H9 (cell line): ENCODE measurements at regions not wholly inside any gene's neighbourhood (a gene's known extent, or its start where the extent isn't known, plus 50 kb on each side); places are given as distances from the start of the nearest gene placed in this dataset.

ENCODE experiments used
- DNase-seq: peaks from one replicate; pipeline ENCODE4 v3.0.0-alpha.2; 2017
- H2AFZ ChIP-seq: one replicate; pipeline ENCODE4 v1.6.1; 2013; ENCODE audit warnings: mild to moderate bottlenecking, low read length, control low read depth, moderate library complexity
- H2AK5ac ChIP-seq: 2 replicates; pipeline ENCODE4 v1.6.1; 2013; ENCODE audit warnings: low read length, control low read depth, mixed read lengths; ENCODE audit not compliant: insufficient read length
- H2BK120ac ChIP-seq: one replicate; pipeline ENCODE4 v1.6.1; 2013; ENCODE audit warnings: low read depth, mild to moderate bottlenecking, low read length, control low read depth, inconsistent platforms; ENCODE audit not compliant: poor library complexity, severe bottlenecking
- H2BK12ac ChIP-seq: 2 replicates; pipeline ENCODE4 v1.6.1; 2013; ENCODE audit warnings: low read length, control low read depth, mixed read lengths, low read depth; ENCODE audit not compliant: insufficient read length
- H2BK15ac ChIP-seq: 2 replicates; pipeline ENCODE4 v1.6.1; 2013; ENCODE audit warnings: low read depth, low read length, control low read depth
- H2BK20ac ChIP-seq: one replicate; pipeline ENCODE4 v1.6.1; 2013; ENCODE audit warnings: low read depth, mild to moderate bottlenecking, low read length, control low read depth, inconsistent platforms; ENCODE audit not compliant: poor library complexity, severe bottlenecking
- H2BK5ac ChIP-seq: 2 replicates; pipeline ENCODE4 v1.6.1; 2013; ENCODE audit warnings: low read length, control low read depth, mixed read lengths; ENCODE audit not compliant: insufficient read length
- H3K14ac ChIP-seq: 2 replicates; pipeline ENCODE4 v1.6.1; 2013; ENCODE audit warnings: low read length, control low read depth; ENCODE audit not compliant: insufficient read depth
- H3K18ac ChIP-seq: 2 replicates; pipeline ENCODE4 v1.6.1; 2013; ENCODE audit warnings: low read depth, mild to moderate bottlenecking, mixed read lengths, low read length, control low read depth; ENCODE audit not compliant: insufficient read length
- H3K23ac ChIP-seq: 2 replicates; pipeline ENCODE4 v1.6.1; 2013; ENCODE audit warnings: low read length, control low read depth, mixed read lengths, low read depth; ENCODE audit not compliant: insufficient read length
- H3K23me2 ChIP-seq: 2 replicates; pipeline ENCODE4 v1.6.1; 2013; ENCODE audit warnings: low read depth, mild to moderate bottlenecking, mixed read lengths, low read length, control low read depth; ENCODE audit not compliant: insufficient read length, poor library complexity, severe bottlenecking
- H3K27ac ChIP-seq: 2 replicates; pipeline ENCODE4 v1.5.1; 2013; ENCODE audit warnings: low read length, control low read depth, mixed read lengths, low read depth; ENCODE audit not compliant: insufficient read length
- H3K27me3 ChIP-seq: 2 replicates; pipeline ENCODE4 v1.6.1; 2013; ENCODE audit warnings: low read length, control low read depth, inconsistent platforms; ENCODE audit not compliant: insufficient read depth
- H3K4ac ChIP-seq: 2 replicates; pipeline ENCODE4 v1.6.1; 2013; ENCODE audit warnings: low read depth, mild to moderate bottlenecking, control low read depth, inconsistent platforms, low read length, moderate library complexity
- H3K4me1 ChIP-seq: 2 replicates; pipeline ENCODE4 v1.6.1; 2013; ENCODE audit warnings: low read length, control low read depth, inconsistent platforms; ENCODE audit not compliant: insufficient read depth
- H3K4me2 ChIP-seq: 2 replicates; pipeline ENCODE4 v1.6.1; 2013; ENCODE audit warnings: low read length, control low read depth, mixed read lengths; ENCODE audit not compliant: insufficient read length, insufficient read depth
- H3K56ac ChIP-seq: 2 replicates; pipeline ENCODE4 v1.6.1; 2013; ENCODE audit warnings: low read depth, mild to moderate bottlenecking, mixed read lengths, low read length, control low read depth; ENCODE audit not compliant: insufficient read length
- H3K79me1 ChIP-seq: 2 replicates; pipeline ENCODE4 v1.6.1; 2013; ENCODE audit warnings: low read depth, mild to moderate bottlenecking, moderate library complexity, low read length, control low read depth, inconsistent platforms; ENCODE audit not compliant: insufficient read depth, poor library complexity, severe bottlenecking
- H3K79me2 ChIP-seq: 2 replicates; pipeline ENCODE4 v1.6.1; 2013; ENCODE audit warnings: low read length, control low read depth, inconsistent platforms; ENCODE audit not compliant: insufficient read depth
- H3K9ac ChIP-seq: 2 replicates; pipeline ENCODE4 v1.6.1; 2013; ENCODE audit warnings: low read length, control low read depth, mixed read lengths; ENCODE audit not compliant: insufficient read length; ENCODE audit errors: extremely low read depth
- H3K9me3 ChIP-seq: one replicate; pipeline ENCODE4 v1.6.1; 2013; ENCODE audit warnings: low read depth, low read length, inconsistent platforms; ENCODE audit not compliant: control insufficient read depth
- H3T11ph ChIP-seq: one replicate; pipeline ENCODE4 v1.6.1; 2013; ENCODE audit warnings: mild to moderate bottlenecking, low read length, control low read depth, inconsistent platforms
- H4K20me1 ChIP-seq: one replicate; pipeline ENCODE4 v1.6.1; 2013; ENCODE audit not compliant: control insufficient read depth, insufficient read length, insufficient read depth
- H4K5ac ChIP-seq: 2 replicates; pipeline ENCODE4 v1.6.1; 2013; ENCODE audit warnings: low read depth, mild to moderate bottlenecking, mixed read lengths, low read length, control low read depth; ENCODE audit not compliant: insufficient read length
- H4K8ac ChIP-seq: replicated peaks from 2 replicates; pipeline ENCODE4 v1.6.1; 2013; ENCODE audit warnings: low read length, control low read depth, mixed read lengths, low read depth; ENCODE audit not compliant: insufficient read length
- H4K91ac ChIP-seq: 2 replicates; pipeline ENCODE4 v1.6.1; 2013; ENCODE audit warnings: low read depth, mild to moderate bottlenecking, moderate library complexity, mixed read lengths, low read length, control low read depth; ENCODE audit not compliant: insufficient read length
- H3K27ac Mint-ChIP-seq, 3 experiments: 2 replicates in 2 of 3; 3 replicates in 1 of 3; pipeline ENCODE4 v1.8.0; 2020 to 2021; ENCODE audit warnings: mixed read lengths in 3 of 3, mild to moderate bottlenecking in 1 of 3, moderate library complexity in 1 of 3
- H3K27me3 Mint-ChIP-seq: 2 replicates; pipeline ENCODE4 v1.8.0; 2021; ENCODE audit warnings: low read depth, mild to moderate bottlenecking, moderate library complexity, mixed read lengths
- H3K36me3 Mint-ChIP-seq, 3 experiments: 2 replicates in 2 of 3; 3 replicates in 1 of 3; pipeline ENCODE4 v1.8.0; 2020 to 2021; ENCODE audit warnings: low read depth in 3 of 3, mixed read lengths in 3 of 3; ENCODE audit not compliant: insufficient read depth in 1 of 3
- H3K4me1 Mint-ChIP-seq, 2 experiments: 2 replicates each; pipeline ENCODE4 v1.8.0; 2020; ENCODE audit warnings: mixed read lengths in 2 of 2
- H3K4me3 Mint-ChIP-seq, 2 experiments: 2 replicates in 1 of 2; 3 replicates in 1 of 2; pipeline ENCODE4 v1.8.0; 2020 to 2021; ENCODE audit warnings: mild to moderate bottlenecking in 2 of 2, mixed read lengths in 2 of 2, moderate library complexity in 1 of 2
- H3K9me3 Mint-ChIP-seq, 2 experiments: 2 replicates in 1 of 2; 3 replicates in 1 of 2; pipeline ENCODE4 v1.8.0; 2020; ENCODE audit warnings: mild to moderate bottlenecking in 2 of 2, mixed read lengths in 2 of 2, moderate library complexity in 1 of 2
- CTCF ChIP-seq: fragments of 200-600 bp; sonication (generic); conservative IDR thresholded peaks from 3 replicates; pipeline ENCODE4 v1.8.0; 2021; ENCODE audit warnings: antibody characterized with exemption, mild to moderate bottlenecking
- WGBS: extraction: QIAGEN DNeasy Blood & Tissue Kit; methylation state at CpG from one replicate; pipeline ENCODE4 v1.1.7; 2013; ENCODE audit warnings: missing lambda C conversion rate, low lambda C conversion rate, mixed read lengths; ENCODE audit not compliant: insufficient read length; ENCODE audit errors: extremely low coverage; 5-methylcytosine and 5-hydroxymethylcytosine counted together

- no peak for TF ChIP-seq CTCF
- Histone ChIP-seq H2AK5ac (no peak overlapping the region), H2BK20ac (no peak overlapping the region), H4K91ac (no peak overlapping the region), H3K79me1 (no peaks in the 10 kb centered on the region), H2BK5ac (no peak overlapping the region), H3K9ac (no peak overlapping the region), H3K4me2 (no peak overlapping the region), H3K27me3 (no peaks in the 10 kb centered on the region), H2AFZ (no peak overlapping the region), H3K18ac (no peak overlapping the region), H3K4me1 (no peaks in the 10 kb centered on the region), H3T11ph (no peak overlapping the region), H3K23ac (no peak overlapping the region), H3K56ac (no peak overlapping the region), H4K5ac (no peak overlapping the region), H3K14ac (no peak overlapping the region), H2BK15ac (no peak overlapping the region), H2BK12ac (no peak overlapping the region), H3K9me3 (no peaks in the 10 kb centered on the region), H3K79me2 (no peaks in the 10 kb centered on the region), H3K4ac (no peak overlapping the region), H3K23me2 (no peaks in the 10 kb centered on the region), H2BK120ac (no peak overlapping the region), H4K8ac (no peak overlapping the region), H3K27ac (no peak overlapping the region), H4K20me1 (no peaks in the 10 kb centered on the region)
- Mint-ChIP-seq H3K9me3 (no peaks in the 10 kb centered on the region), H3K4me3 (no peak overlapping the region), H3K27me3 (peaks cover 2% of the 10 kb centered on the region; the same call in 1 of the 2 replicates), H3K27ac (no peak overlapping the region), H3K4me1 (peaks cover 3 to 4% of the 10 kb centered on the region in 2 experiments), H3K36me3 (peaks cover 0 to 2% (median 0%) of the 10 kb centered on the region in 3 experiments; a peak in 1 of 7 replicates)
- WGBS: no CpG with 5 or more reads among the region's 2 CpGs
- no peak for DNase-seq
These were observed 178.3 kb upstream of the CCDC68 start for GRCh38 chr18:55137602-55138001.
